CD4-positive, alpha-beta T cell (primary cell): ENCODE measurements at regions not wholly inside any gene's neighbourhood (a gene's known extent, or its start where the extent isn't known, plus 50 kb on each side); places are given as distances from the start of the nearest gene placed in this dataset.

Source experiments
- ATAC-seq: fragments of 200-7000 bp; cut with Tn5 transposase; one replicate; pipeline ENCODE4 v1.10.0; 2022; ENCODE audit warnings: mild to moderate bottlenecking; ENCODE audit not compliant: poor library complexity
- CTCF ChIA-PET: fragments of 350-600 bp; sonication (Branson Sonifier 250); formaldehyde crosslinking; loops from one replicate; lab custom pipeline; 2021; ENCODE audit warnings: antibody characterized with exemption, inconsistent platforms; lab: Charles Lee
- POLR2A ChIA-PET: fragments of 350-600 bp; sonication (Branson Sonifier 250); formaldehyde crosslinking; loops from one replicate; lab custom pipeline; 2021; ENCODE audit warnings: antibody characterized with exemption, inconsistent platforms; lab: Charles Lee
- DNase-seq, 14 experiments: peaks; one replicate each; pipeline ENCODE4 v3.0.0-alpha.2; 2013 to 2020; ENCODE audit warnings: mixed read lengths in 2 of 14
- H3K27ac ChIP-seq, 2 donors: one replicate each; pipeline versions ENCODE4 v1.5.1 to v1.7.0; 2013; ENCODE audit warnings: low read length in 2 of 2, low read depth in 1 of 2, mild to moderate bottlenecking in 1 of 2
- H3K27me3 ChIP-seq, 2 experiments: 1 replicate in 1 of 2; 2 replicates in 1 of 2; pipeline versions ENCODE4 v1.6.1 to v1.7.0; 2013; ENCODE audit warnings: low read length in 2 of 2, control low read depth in 1 of 2, mild to moderate bottlenecking in 1 of 2, moderate library complexity in 1 of 2; ENCODE audit not compliant: insufficient read depth in 2 of 2, control insufficient read depth in 1 of 2
- H3K36me3 ChIP-seq: one replicate; pipeline ENCODE4 v1.6.1; 2013; ENCODE audit warnings: low read length, control low read depth; ENCODE audit not compliant: insufficient read depth
- H3K4me1 ChIP-seq: one replicate; pipeline ENCODE4 v1.6.1; 2013; ENCODE audit warnings: low read length, control low read depth; ENCODE audit not compliant: insufficient read depth
- H3K4me3 ChIP-seq: one replicate; pipeline ENCODE4 v1.5.1; 2013; ENCODE audit warnings: mild to moderate bottlenecking, low read length, moderate library complexity
- H3K9me3 ChIP-seq, 2 experiments: 1 replicate in 1 of 2; 2 replicates in 1 of 2; pipeline versions ENCODE4 v1.6.1 to v1.7.0; 2013; ENCODE audit warnings: low read length in 2 of 2, mild to moderate bottlenecking in 2 of 2, control low read depth in 1 of 2, moderate library complexity in 1 of 2; ENCODE audit not compliant: control insufficient read depth in 1 of 2, insufficient read depth in 1 of 2
- H3K27ac Mint-ChIP-seq: one replicate; pipeline ENCODE4 v1.8.0; 2020; ENCODE audit warnings: mixed read lengths
- H3K27me3 Mint-ChIP-seq: one replicate; pipeline ENCODE4 v1.8.0; 2021; ENCODE audit warnings: mixed read lengths
- H3K36me3 Mint-ChIP-seq: one replicate; pipeline ENCODE4 v1.8.0; 2021; ENCODE audit warnings: low read depth, mixed read lengths
- H3K4me1 Mint-ChIP-seq: one replicate; pipeline ENCODE4 v1.8.0; 2021; ENCODE audit warnings: low read depth, mixed read lengths
- H3K4me3 Mint-ChIP-seq: one replicate; pipeline ENCODE4 v1.8.0; 2020; ENCODE audit warnings: mild to moderate bottlenecking, mixed read lengths
- H3K9me3 Mint-ChIP-seq: one replicate; pipeline ENCODE4 v1.8.0; 2020; ENCODE audit warnings: mixed read lengths
- CTCF ChIP-seq: fragments of 200-600 bp; IDR thresholded peaks from one replicate; pipeline ENCODE4 v1.8.0; 2022; ENCODE audit warnings: antibody characterized with exemption, mild to moderate bottlenecking
- intact Hi-C, 2 experiments: fragments of 100-400 bp; cut with DNase I in 1 of 2; cut with micrococcal nuclease in 1 of 2; formaldehyde crosslinking; loops; one replicate each; pipeline versions ENCODE4 v1.15.1 to v1.9.0; 2023 to 2025; cut with DNase I, micrococcal nuclease

- Mint-ChIP-seq H3K9me3 (no peaks in the 10 kb centered on the region), H3K36me3 (no peaks in the 10 kb centered on the region), H3K27ac (no peak overlapping the region), H3K27me3 (no peaks in the 10 kb centered on the region), H3K4me1 (no peaks in the 10 kb centered on the region), H3K4me3 (no peak overlapping the region)
- Histone ChIP-seq H3K4me1 (no peaks in the 10 kb centered on the region), H3K27ac (no peak overlapping the region), H3K36me3 (no peaks in the 10 kb centered on the region), H3K27me3 (no peaks in the 10 kb centered on the region), H3K9me3 (no peaks in the 10 kb centered on the region), H3K4me3 (no peak overlapping the region)
- ChIA-PET CTCF (no interaction called here), POLR2A (no interaction called here)
- no peak for TF ChIP-seq CTCF
- ATAC-seq (no peak), DNase-seq (no peak)
- intact Hi-C loops, result no loop called here
These were observed 232.4 kb upstream of the MYO3A start for GRCh38 chr10:25701652-25702051.

DNA sequence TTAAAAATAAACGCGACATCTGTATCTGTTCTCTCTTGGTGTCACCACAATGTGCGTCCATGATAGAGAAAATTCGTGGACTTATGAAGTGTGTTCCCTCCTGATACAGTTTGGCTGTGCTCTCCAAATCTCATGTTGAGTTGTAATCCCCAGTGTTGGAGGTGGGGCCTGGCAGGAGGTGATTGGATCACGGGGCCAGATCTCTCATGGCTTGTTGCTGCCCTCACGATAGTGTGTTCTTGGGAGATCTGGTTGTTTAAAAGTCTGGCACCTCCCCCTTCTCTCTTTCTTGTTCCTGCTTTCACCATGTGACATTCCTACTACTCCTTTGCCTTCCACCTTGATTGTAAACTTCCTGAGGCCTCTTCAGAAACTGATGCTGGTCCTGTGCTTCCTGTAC lies 229.4 kb upstream of the MYO3A start:
- Mint-ChIP-seq H3K9me3 (no peaks in the 10 kb centered on the region), H3K36me3 (no peaks in the 10 kb centered on the region), H3K27ac (no peak overlapping the region), H3K27me3 (peaks cover 4% of the 10 kb centered on the region), H3K4me1 (no peaks in the 10 kb centered on the region), H3K4me3 (no peak overlapping the region)
- DNase-seq (no peak), ATAC-seq (no peak)
- Histone ChIP-seq H3K4me3 (no peak overlapping the region), H3K27me3 (no peaks in the 10 kb centered on the region), H3K27ac (no peak overlapping the region), H3K36me3 (no peaks in the 10 kb centered on the region), H3K9me3 (no peaks in the 10 kb centered on the region), H3K4me1 (no peaks in the 10 kb centered on the region)
- CTCF ChIA-PET, result no interaction called here
- no peak for TF ChIP-seq CTCF
- POLR2A ChIA-PET, result no interaction called here
- intact Hi-C loops, result no loop called here

DNA sequence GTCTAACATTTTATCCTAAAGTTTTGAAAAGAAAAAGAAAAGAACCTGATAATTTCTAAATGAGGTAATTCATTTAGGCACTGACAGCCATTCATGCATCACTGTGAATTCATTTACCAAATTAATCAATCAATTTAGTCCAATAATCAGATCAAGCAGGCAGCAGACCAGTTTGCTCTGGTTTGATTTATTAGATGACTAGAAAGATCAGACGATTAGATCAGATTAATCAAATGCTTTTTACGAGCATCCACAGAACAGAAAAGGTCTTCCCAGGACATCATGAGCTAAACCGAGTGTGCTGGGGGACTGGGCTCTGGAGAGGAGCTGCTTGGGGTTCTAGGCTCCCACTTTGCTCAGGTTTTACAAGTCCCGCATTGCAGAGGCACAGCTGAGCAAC lies 226.5 kb upstream of the MYO3A start:
- ATAC-seq, result no peak
- intact Hi-C loops, result no loop called here
- no peaks in the 10 kb centered on the region for H3K4me1 Mint-ChIP-seq

More for the DNA sequence above, 226.5 kb upstream of the MYO3A start:
- CTCF ChIA-PET, result no interaction called here
- Mint-ChIP-seq H3K9me3 (no peaks in the 10 kb centered on the region), H3K4me3 (no peak overlapping the region), H3K36me3 (no peaks in the 10 kb centered on the region), H3K27me3 (peaks cover 4% of the 10 kb centered on the region), H3K27ac (no peak overlapping the region)
- Histone ChIP-seq H3K4me1 (no peaks in the 10 kb centered on the region), H3K27ac (no peak overlapping the region), H3K4me3 (no peak overlapping the region), H3K36me3 (no peaks in the 10 kb centered on the region), H3K27me3 (no peaks in the 10 kb centered on the region), H3K9me3 (no peaks in the 10 kb centered on the region)
- POLR2A ChIA-PET, result no interaction called here
- no peak for DNase-seq
- TF ChIP-seq CTCF, result no peak
